ENCODE measurements at regions not wholly inside any gene's neighbourhood (a gene's known extent, or its start where the extent isn't known, plus 50 kb on each side); places are given as distances from the start of the nearest gene placed in this dataset.

GRCh38 chr16:35196313-35196712, 1736.9 kb downstream of the TP53TG3F start:
- Mint-ChIP-seq H3K9me3 (peaks cover 11 to 15% of the 10 kb centered on the region in 2 donors), H3K4me1 (no peaks in the 10 kb centered on the region), H3K27me3 (ENCODE audit: low read depth in 2 of 2) (no peaks in the 10 kb centered on the region), H3K4me3 (no peak overlapping the region), H3K27ac (no peak overlapping the region), H3K36me3 (no peaks in the 10 kb centered on the region)
- Histone ChIP-seq H3K27ac (ENCODE audit: low read length) (no peak overlapping the region), H3K4me1 (ENCODE audit: control insufficient read depth, insufficient read depth, low read length) (no peaks in the 10 kb centered on the region), H3K9me3 (ENCODE audit: control insufficient read depth, insufficient read depth, low read length) (peaks cover 56% of the 10 kb centered on the region), H3K27me3 (ENCODE audit: control insufficient read depth, insufficient read depth, low read length) (no peaks in the 10 kb centered on the region), H3K4me3 (ENCODE audit: low read length) (no peak overlapping the region), H3K36me3 (ENCODE audit: control insufficient read depth, insufficient read depth, low read length) (no peaks in the 10 kb centered on the region)
- DNase-seq (no peak), ATAC-seq (no peak)
- WGBS (ENCODE audit: insufficient coverage) = 79% methylated on average over 21 of the region's 21 CpGs
- TF ChIP-seq CTCF (IDR thresholded peaks at IDR 0.05) = no peak
- intact Hi-C loops (cut with micrococcal nuclease) = no loop called here

- Histone ChIP-seq H3K27ac (ENCODE audit: low read length) (no peak overlapping the region), H3K27me3 (ENCODE audit: control insufficient read depth, insufficient read depth, low read length) (no peaks in the 10 kb centered on the region), H3K4me3 (ENCODE audit: low read length) (no peak overlapping the region), H3K4me1 (ENCODE audit: control insufficient read depth, insufficient read depth, low read length) (no peaks in the 10 kb centered on the region), H3K9me3 (ENCODE audit: control insufficient read depth, insufficient read depth, low read length) (peaks cover 64% of the 10 kb centered on the region), H3K36me3 (ENCODE audit: control insufficient read depth, insufficient read depth, low read length) (no peaks in the 10 kb centered on the region)
- Mint-ChIP-seq H3K27me3 (ENCODE audit: low read depth in 2 of 2) (no peaks in the 10 kb centered on the region), H3K4me1 (no peaks in the 10 kb centered on the region), H3K4me3 (no peak overlapping the region), H3K36me3 (peaks cover 8% of the 10 kb centered on the region), H3K27ac (no peak overlapping the region), H3K9me3 (peaks cover 16 to 24% of the 10 kb centered on the region in 2 donors)
- DNase-seq (no peak), ATAC-seq (no peak)
- WGBS (ENCODE audit: insufficient coverage) = 79% methylated on average over 10 of the region's 10 CpGs
- no peak for TF ChIP-seq CTCF (IDR thresholded peaks at IDR 0.05)
- intact Hi-C loops (cut with micrococcal nuclease) = no loop called here
Observed at GRCh38 chr16:35197656-35198055, 1738.2 kb downstream of the TP53TG3F start.

- Histone ChIP-seq H3K9me3 (ENCODE audit: control insufficient read depth, insufficient read depth, low read length) (peaks cover 59% of the 10 kb centered on the region), H3K4me1 (ENCODE audit: control insufficient read depth, insufficient read depth, low read length) (no peaks in the 10 kb centered on the region), H3K4me3 (ENCODE audit: low read length) (no peak overlapping the region), H3K27ac (ENCODE audit: low read length) (no peak overlapping the region), H3K27me3 (ENCODE audit: control insufficient read depth, insufficient read depth, low read length) (no peaks in the 10 kb centered on the region), H3K36me3 (ENCODE audit: control insufficient read depth, insufficient read depth, low read length) (no peaks in the 10 kb centered on the region)
- DNase-seq (no peak), ATAC-seq (no peak)
- WGBS (ENCODE audit: insufficient coverage) = 78% methylated on average over 26 of the region's 26 CpGs
- intact Hi-C loops (cut with micrococcal nuclease) = no loop called here
- H3K4me3 Mint-ChIP-seq = no peak overlapping the region
- H3K9me3 Mint-ChIP-seq = peaks cover 16 to 25% of the 10 kb centered on the region in 2 donors
- no peaks in the 10 kb centered on the region for H3K27me3 Mint-ChIP-seq (ENCODE audit: low read depth in 2 of 2)
- H3K4me1 Mint-ChIP-seq = no peaks in the 10 kb centered on the region
- no peak overlapping the region for H3K27ac Mint-ChIP-seq
- no peak for TF ChIP-seq CTCF (IDR thresholded peaks at IDR 0.05)
- peaks cover 8% of the 10 kb centered on the region for H3K36me3 Mint-ChIP-seq
Observed at GRCh38 chr16:35198223-35199199, 1739.1 kb downstream of the TP53TG3F start.

Data from natural killer cell (primary cell).